ENCODE measurements at regions not wholly inside any gene's neighbourhood (a gene's known extent, or its start where the extent isn't known, plus 50 kb on each side); places are given as distances from the start of the nearest gene placed in this dataset.

DNA sequence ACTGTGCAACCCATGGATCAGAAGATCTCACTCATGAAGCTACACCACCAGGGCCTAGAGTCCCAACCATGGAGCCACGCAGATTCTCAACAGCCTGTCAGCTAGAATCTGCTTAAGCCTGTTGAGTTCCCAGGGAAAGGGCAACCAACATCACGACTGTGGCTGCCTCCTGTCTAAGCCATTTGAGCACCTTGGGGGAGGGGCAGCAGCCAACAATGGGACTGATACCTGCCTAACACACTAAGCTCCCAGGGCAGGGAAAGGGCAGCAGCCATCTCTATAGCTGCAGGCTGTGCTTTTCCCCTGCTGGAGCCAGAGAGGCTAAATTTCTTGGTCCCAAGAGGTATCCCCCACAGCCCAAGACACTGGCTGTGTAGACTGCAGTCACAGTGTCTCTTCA is 96.5 kb upstream of the TCEAL2 start:
- H3K36me3 ChIP-seq (replicated peaks), result no peaks in the 10 kb centered on the region
- DNase-seq, result no peak
- TF ChIP-seq, protein P1, sequence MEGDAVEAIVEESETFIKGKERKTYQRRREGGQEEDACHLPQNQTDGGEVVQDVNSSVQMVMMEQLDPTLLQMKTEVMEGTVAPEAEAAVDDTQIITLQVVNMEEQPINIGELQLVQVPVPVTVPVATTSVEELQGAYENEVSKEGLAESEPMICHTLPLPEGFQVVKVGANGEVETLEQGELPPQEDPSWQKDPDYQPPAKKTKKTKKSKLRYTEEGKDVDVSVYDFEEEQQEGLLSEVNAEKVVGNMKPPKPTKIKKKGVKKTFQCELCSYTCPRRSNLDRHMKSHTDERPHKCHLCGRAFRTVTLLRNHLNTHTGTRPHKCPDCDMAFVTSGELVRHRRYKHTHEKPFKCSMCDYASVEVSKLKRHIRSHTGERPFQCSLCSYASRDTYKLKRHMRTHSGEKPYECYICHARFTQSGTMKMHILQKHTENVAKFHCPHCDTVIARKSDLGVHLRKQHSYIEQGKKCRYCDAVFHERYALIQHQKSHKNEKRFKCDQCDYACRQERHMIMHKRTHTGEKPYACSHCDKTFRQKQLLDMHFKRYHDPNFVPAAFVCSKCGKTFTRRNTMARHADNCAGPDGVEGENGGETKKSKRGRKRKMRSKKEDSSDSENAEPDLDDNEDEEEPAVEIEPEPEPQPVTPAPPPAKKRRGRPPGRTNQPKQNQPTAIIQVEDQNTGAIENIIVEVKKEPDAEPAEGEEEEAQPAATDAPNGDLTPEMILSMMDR (IDR thresholded peaks at IDR 0.05; ENCODE audit: low read depth, low read length, missing control alignments), result no peak
- no peak overlapping the region for H3K27ac ChIP-seq
- no peak overlapping the region for H3K4me3 ChIP-seq (ENCODE audit: low read depth, low read length)
- H3K27me3 ChIP-seq (replicated peaks), result no peaks in the 10 kb centered on the region
- in situ Hi-C loops (cut with HindIII; ENCODE audit: low pct_ligation_motif_present, low sequenced_read_pairs), result no loop called here

DNA sequence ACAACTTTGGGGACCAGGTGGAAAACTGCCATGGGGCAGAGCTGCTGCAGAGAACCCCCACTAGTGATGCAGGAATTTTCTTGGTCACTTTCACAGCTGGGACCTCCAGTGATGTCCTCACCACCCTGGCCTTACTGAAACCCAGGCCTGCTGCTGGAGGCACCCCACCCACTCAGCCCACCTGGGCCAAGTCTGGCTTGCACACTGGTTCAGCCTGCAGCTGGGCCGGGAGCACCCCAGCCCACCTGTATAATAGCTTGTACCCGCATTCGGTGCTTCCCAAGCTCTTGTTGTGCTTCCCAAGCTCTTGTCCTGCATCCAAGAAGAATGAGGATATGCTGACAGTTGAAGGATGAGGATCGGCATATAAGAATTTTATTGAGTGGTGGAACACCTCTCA is 86.4 kb upstream of the ZMAT1 start:
- Histone ChIP-seq H3K27ac (no peak overlapping the region), H3K4me3 (ENCODE audit: low read depth, low read length) (no peak overlapping the region), H3K27me3 (replicated peaks) (no peaks in the 10 kb centered on the region), H3K36me3 (replicated peaks) (no peaks in the 10 kb centered on the region)
- TF ChIP-seq, protein P1 (IDR thresholded peaks at IDR 0.05; ENCODE audit: low read depth, low read length, missing control alignments), result no peak
- in situ Hi-C loops (cut with HindIII; ENCODE audit: low pct_ligation_motif_present, low sequenced_read_pairs), result no loop called here
- no peak for DNase-seq

DNA sequence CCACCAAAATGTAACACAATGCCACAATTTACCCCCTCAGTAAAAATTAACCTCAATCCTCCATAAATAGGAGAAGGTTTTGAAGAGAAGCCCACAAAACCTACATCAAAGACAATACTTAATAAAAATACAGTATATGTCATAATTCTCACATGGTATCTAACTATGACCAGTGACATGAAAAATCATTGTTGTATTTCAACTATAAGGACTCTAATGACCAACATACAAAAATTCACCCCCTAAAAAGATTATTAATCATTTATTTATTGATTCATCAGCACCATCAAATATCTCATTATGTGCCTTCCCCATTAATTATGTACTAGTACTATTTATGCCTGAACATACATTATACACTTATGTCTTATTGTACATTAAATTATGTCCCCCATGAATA is 77.1 kb upstream of the ZMAT1 start:
- no peak for DNase-seq
- no peaks in the 10 kb centered on the region for H3K36me3 ChIP-seq (replicated peaks)
- in situ Hi-C loops (cut with HindIII; ENCODE audit: low pct_ligation_motif_present, low sequenced_read_pairs), result no loop called here
- TF ChIP-seq, protein P1 (IDR thresholded peaks at IDR 0.05; ENCODE audit: low read depth, low read length, missing control alignments), result no peak
- H3K27me3 ChIP-seq (replicated peaks), result no peaks in the 10 kb centered on the region
- H3K27ac ChIP-seq, result no peak overlapping the region
- H3K4me3 ChIP-seq (ENCODE audit: low read depth, low read length), result no peak overlapping the region

DNA sequence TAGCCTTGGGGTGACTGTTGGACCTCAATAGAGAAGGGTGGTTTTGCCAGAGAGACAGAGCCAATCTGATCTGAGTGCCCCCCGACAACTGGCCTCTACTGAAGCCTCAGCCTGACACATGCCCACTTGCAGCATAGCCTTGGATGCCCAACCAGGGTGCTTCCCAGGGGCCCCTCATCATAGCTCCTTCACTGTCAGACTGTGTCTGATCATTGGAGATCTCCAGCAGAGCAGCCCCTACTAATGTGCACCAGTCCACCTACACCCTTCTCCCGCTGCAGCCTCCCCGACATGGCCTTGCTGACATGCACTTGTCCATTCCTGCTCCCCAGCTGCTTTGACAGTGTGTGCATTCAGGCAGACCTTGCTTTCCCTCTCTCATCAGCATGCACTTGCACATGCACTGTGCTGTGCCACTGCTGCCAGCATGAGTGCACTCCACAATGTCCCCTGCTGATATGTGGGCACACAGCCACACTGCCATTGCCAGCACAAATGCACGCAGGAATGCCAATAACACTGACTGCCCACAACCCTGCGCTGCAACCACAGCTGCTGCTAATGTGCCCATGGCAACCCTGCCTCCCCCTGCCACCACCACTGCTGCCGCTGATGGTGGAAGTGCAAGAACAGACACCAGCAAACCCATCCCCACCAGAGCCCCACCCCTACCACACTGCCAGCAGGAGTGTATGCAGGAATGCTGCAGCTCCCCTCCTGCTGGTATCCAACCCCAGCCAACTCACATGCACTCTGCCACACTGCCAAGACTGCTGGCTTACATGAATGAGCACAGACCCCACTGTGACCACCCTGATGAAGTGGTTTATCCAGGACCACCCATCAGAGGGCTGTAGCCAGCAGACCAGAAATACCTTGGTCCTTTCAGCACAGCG is 68.1 kb upstream of the ZMAT1 start:
- TF ChIP-seq, protein P1 (IDR thresholded peaks at IDR 0.05; ENCODE audit: low read depth, low read length, missing control alignments), result no peak
- DNase-seq, result no peak
- Histone ChIP-seq H3K36me3 (replicated peaks) (no peaks in the 10 kb centered on the region), H3K27me3 (replicated peaks) (no peaks in the 10 kb centered on the region), H3K27ac (no peak overlapping the region), H3K4me3 (ENCODE audit: low read depth, low read length) (no peak overlapping the region)
- in situ Hi-C loops (cut with HindIII; ENCODE audit: low pct_ligation_motif_present, low sequenced_read_pairs), result no loop called here

DNA sequence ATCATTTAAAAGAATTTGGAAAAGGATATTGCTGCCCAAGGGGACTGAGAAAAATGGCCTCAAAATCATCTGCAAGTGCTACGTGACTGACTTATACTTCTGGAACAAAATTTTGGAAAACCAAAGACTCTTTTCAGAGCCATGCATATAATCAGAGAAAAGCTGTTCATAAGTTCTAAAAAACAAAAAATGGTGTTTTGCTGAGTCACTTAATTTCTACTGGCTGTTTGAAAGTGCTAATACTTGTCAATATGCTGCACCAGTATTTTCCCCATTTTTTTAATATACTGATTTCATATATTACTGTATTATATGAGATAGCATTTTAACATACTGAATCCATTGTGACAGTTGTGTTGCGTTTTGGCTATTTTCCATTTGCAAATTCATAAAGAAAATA is 61.5 kb upstream of the ZMAT1 start:
- Histone ChIP-seq H3K27ac (no peak overlapping the region), H3K4me3 (ENCODE audit: low read depth, low read length) (no peak overlapping the region), H3K36me3 (replicated peaks) (no peaks in the 10 kb centered on the region), H3K27me3 (replicated peaks) (no peaks in the 10 kb centered on the region)
- in situ Hi-C loops (cut with HindIII; ENCODE audit: low pct_ligation_motif_present, low sequenced_read_pairs), result no loop called here
- no peak for DNase-seq
- TF ChIP-seq, protein P1 (IDR thresholded peaks at IDR 0.05; ENCODE audit: low read depth, low read length, missing control alignments), result no peak

DNA sequence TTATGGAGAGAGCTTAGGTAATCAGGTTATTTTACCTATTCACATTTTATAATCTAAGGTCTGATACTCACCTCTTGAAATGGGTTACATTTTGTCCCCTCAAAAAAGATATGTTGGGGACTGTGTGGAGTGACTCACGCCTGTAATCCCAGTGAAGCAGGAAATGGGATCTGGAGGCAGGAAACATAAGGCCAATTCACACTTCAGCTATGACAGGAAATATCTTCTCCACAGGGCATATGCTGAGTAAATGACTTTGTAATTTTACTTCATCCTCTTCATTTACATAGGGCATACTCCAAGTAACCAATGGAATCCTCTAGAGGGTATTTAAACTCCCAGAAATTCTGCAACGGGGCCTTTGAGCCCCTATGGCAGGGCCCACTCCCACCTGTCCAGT is 54.8 kb upstream of the ZMAT1 start:
- TF ChIP-seq, protein P1 (IDR thresholded peaks at IDR 0.05; ENCODE audit: low read depth, low read length, missing control alignments), result no peak
- no peak for DNase-seq
- H3K27me3 ChIP-seq (replicated peaks), result no peaks in the 10 kb centered on the region
- H3K4me3 ChIP-seq (ENCODE audit: low read depth, low read length), result no peak overlapping the region
- H3K27ac ChIP-seq, result no peak overlapping the region
- no peaks in the 10 kb centered on the region for H3K36me3 ChIP-seq (replicated peaks)
- in situ Hi-C loops (cut with HindIII; ENCODE audit: low pct_ligation_motif_present, low sequenced_read_pairs), result no loop called here
